DND-41 (cell line): ENCODE measurements at regions not wholly inside any gene's neighbourhood (a gene's known extent, or its start where the extent isn't known, plus 50 kb on each side); places are given as distances from the start of the nearest gene placed in this dataset.

Experiments used
- ATAC-seq: fragments of 200-7000 bp; cut with Tn5 transposase; 3 replicates; pipeline ENCODE4 v1.9.1; 2021; ENCODE audit warnings: low read depth; ENCODE audit not compliant: insufficient read depth
- DNase-seq: peaks from one replicate; pipeline ENCODE4 v3.0.0-alpha.2; 2020
- H2AFZ ChIP-seq: 2 replicates; pipeline ENCODE4 v1.6.0; 2012; ENCODE audit warnings: low read depth, low read length
- H3K27ac ChIP-seq: 2 replicates; pipeline ENCODE4 v1.5.1; 2012; ENCODE audit warnings: low read length, inconsistent platforms
- H3K27me3 ChIP-seq: fragments of 200-600 bp; sonication (generic); 2 replicates; pipeline ENCODE4 v1.6.0; 2012; ENCODE audit warnings: low read length, mild to moderate bottlenecking, inconsistent platforms; ENCODE audit not compliant: insufficient read depth, poor library complexity
- H3K36me3 ChIP-seq: 2 replicates; pipeline ENCODE4 v1.5.1; 2012; ENCODE audit warnings: low read length, inconsistent platforms; ENCODE audit not compliant: insufficient read depth
- H3K4me1 ChIP-seq: 2 replicates; pipeline ENCODE4 v1.5.1; 2012; ENCODE audit warnings: mild to moderate bottlenecking, low read length; ENCODE audit not compliant: insufficient read depth
- H3K4me2 ChIP-seq: 2 replicates; pipeline ENCODE4 v1.6.0; 2012; ENCODE audit warnings: mild to moderate bottlenecking, moderate library complexity, low read length, inconsistent platforms; ENCODE audit not compliant: insufficient read depth
- H3K4me3 ChIP-seq, 2 experiments: fragments of 200-600 bp in 1 of 2; shearing (Covaris generic) in 1 of 2; 2 replicates each; pipeline ENCODE4 v1.5.1; 2012 to 2016; ENCODE audit warnings: inconsistent platforms in 2 of 2, low read length in 2 of 2, mild to moderate bottlenecking in 2 of 2, low read depth in 1 of 2, moderate library complexity in 1 of 2
- H3K79me2 ChIP-seq: 2 replicates; pipeline ENCODE4 v1.6.0; 2012; ENCODE audit warnings: low read length, inconsistent platforms; ENCODE audit not compliant: insufficient read depth
- H3K9ac ChIP-seq: 2 replicates; pipeline ENCODE4 v1.6.0; 2012; ENCODE audit warnings: low read depth, mild to moderate bottlenecking, inconsistent platforms, low read length, moderate library complexity
- H3K9me3 ChIP-seq: 2 replicates; pipeline ENCODE4 v1.5.1; 2012; ENCODE audit warnings: low read length, moderate library complexity, mild to moderate bottlenecking, inconsistent platforms; ENCODE audit not compliant: insufficient read depth, severe bottlenecking
- H4K20me1 ChIP-seq: 2 replicates; pipeline ENCODE4 v1.6.0; 2012; ENCODE audit warnings: low read length; ENCODE audit not compliant: insufficient read depth
- EZH2 ChIP-seq: IDR thresholded peaks from 3 replicates; pipeline ENCODE4 v1.6.1; 2012; ENCODE audit warnings: borderline replicate concordance, low read depth, mild to moderate bottlenecking, moderate library complexity, low read length, inconsistent platforms; ENCODE audit not compliant: severe bottlenecking
- TF ChIP-seq, protein P1 (sequence below): IDR thresholded peaks from 2 replicates; pipeline ENCODE4 v1.5.1; 2012; ENCODE audit warnings: borderline replicate concordance, low read length, moderate library complexity, mild to moderate bottlenecking; ENCODE audit not compliant: poor library complexity, severe bottlenecking; ENCODE audit errors: extremely low read depth

DNA sequence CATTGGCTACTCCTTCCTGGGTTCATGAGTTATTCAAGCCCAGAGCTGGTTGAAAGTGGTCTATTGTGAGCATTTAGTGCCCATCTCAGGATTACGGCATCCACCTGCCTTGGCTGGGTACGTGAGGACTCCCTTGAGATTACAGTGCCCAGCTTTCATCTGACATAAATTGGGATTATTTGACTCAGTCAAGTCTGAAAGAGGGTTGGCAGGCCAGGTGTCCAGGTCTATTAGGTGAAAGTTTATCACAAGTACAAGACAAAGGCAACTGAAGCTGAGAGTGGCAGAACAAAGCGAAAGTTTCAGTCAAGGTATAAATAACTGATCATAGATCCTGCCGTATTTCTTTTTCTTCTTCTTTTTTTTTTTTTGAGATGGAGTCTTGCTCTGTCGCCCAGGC lies 84.6 kb upstream of the ATF7IP start:
- no peak overlapping the region for H3K4me2 ChIP-seq
- DNase-seq (no peak), ATAC-seq (no peak)
- no peaks in the 10 kb centered on the region for H4K20me1 ChIP-seq
- no peaks in the 10 kb centered on the region for H3K4me1 ChIP-seq
- H3K36me3 ChIP-seq, result no peaks in the 10 kb centered on the region
- no peak overlapping the region for H3K27ac ChIP-seq
- no peak overlapping the region for H2AFZ ChIP-seq
- H3K79me2 ChIP-seq, result no peaks in the 10 kb centered on the region
- no peak overlapping the region for H3K4me3 ChIP-seq
- TF ChIP-seq, protein P1, sequence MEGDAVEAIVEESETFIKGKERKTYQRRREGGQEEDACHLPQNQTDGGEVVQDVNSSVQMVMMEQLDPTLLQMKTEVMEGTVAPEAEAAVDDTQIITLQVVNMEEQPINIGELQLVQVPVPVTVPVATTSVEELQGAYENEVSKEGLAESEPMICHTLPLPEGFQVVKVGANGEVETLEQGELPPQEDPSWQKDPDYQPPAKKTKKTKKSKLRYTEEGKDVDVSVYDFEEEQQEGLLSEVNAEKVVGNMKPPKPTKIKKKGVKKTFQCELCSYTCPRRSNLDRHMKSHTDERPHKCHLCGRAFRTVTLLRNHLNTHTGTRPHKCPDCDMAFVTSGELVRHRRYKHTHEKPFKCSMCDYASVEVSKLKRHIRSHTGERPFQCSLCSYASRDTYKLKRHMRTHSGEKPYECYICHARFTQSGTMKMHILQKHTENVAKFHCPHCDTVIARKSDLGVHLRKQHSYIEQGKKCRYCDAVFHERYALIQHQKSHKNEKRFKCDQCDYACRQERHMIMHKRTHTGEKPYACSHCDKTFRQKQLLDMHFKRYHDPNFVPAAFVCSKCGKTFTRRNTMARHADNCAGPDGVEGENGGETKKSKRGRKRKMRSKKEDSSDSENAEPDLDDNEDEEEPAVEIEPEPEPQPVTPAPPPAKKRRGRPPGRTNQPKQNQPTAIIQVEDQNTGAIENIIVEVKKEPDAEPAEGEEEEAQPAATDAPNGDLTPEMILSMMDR, result no peak
- no peak for TF ChIP-seq EZH2
- H3K9ac ChIP-seq, result no peak overlapping the region
- no peaks in the 10 kb centered on the region for H3K9me3 ChIP-seq
- H3K27me3 ChIP-seq, result no peaks in the 10 kb centered on the region

DNA sequence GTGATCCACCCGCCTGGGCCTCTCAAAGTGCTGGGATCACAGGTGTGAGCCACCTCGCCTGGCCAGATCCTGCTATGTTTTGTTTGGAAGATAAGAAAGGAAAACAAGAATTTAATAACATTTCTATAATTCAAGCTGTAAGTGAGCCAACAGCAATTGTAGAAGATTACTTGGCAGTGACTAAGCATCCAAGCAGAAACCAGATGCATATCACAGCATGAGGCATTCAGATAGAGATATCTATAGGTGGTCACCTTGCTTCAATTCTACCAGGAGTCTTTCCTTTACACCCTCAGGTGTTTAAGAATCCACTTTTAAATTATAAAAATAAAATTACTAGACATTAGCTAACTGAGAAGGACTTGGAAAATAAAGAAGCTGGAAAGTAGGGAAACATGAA lies 83.9 kb upstream of the ATF7IP start:
- Histone ChIP-seq H3K9me3 (no peaks in the 10 kb centered on the region), H3K27ac (no peak overlapping the region), H3K27me3 (no peaks in the 10 kb centered on the region), H3K4me3 (no peak overlapping the region), H3K4me2 (no peak overlapping the region), H3K4me1 (no peaks in the 10 kb centered on the region), H3K79me2 (no peaks in the 10 kb centered on the region), H3K9ac (no peak overlapping the region), H2AFZ (no peak overlapping the region), H4K20me1 (no peaks in the 10 kb centered on the region), H3K36me3 (no peaks in the 10 kb centered on the region)
- DNase-seq (no peak), ATAC-seq (no peak)
- TF ChIP-seq EZH2, result no peak
- TF ChIP-seq, protein P1, result no peak

DNA sequence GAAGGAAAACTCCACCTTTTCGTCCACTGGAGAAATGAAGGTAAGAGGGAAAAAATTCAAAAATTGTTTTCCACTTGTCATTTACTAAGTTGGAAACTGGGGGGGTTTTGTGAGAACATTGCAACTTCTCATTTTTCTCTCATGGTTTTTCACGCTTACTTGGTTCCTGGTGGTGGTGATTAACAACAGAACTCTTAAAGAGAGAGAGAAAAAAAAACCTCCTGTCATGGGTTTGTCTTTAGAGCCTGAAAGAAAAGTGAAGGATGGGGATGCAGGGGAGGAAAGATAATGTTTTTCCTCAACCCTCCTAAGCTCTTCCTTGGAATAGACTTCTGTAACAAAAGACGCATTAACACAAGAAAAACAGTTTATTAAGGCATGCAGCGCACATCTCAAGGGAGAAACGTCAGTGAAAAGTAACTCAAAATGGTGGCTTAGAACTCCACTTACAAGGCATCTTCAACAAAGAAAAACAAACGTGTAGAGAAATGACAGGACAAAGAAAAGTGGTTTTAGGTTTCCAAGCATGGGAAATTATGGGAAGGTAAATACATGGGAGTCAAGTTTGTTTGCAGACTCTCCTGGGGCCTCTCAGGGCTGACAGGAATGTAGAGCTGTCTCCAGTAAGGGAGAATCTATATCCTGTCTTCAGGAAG lies 81.9 kb upstream of the ATF7IP start:
- Histone ChIP-seq H3K36me3 (no peaks in the 10 kb centered on the region), H2AFZ (no peak overlapping the region), H3K27me3 (no peaks in the 10 kb centered on the region), H3K4me2 (no peak overlapping the region), H3K4me1 (no peaks in the 10 kb centered on the region), H3K27ac (no peak overlapping the region), H3K79me2 (no peaks in the 10 kb centered on the region), H3K4me3 (no peak overlapping the region), H3K9me3 (no peaks in the 10 kb centered on the region), H3K9ac (no peak overlapping the region), H4K20me1 (no peaks in the 10 kb centered on the region)
- ATAC-seq (no peak), DNase-seq (no peak)
- no peak for TF ChIP-seq EZH2
- TF ChIP-seq, protein P1, result no peak
